Gastrocnemius medialis (tissue), 4 donors: ENCODE measurements at regions not wholly inside any gene's neighbourhood (a gene's known extent, or its start where the extent isn't known, plus 50 kb on each side); places are given as distances from the start of the nearest gene placed in this dataset.

Experiments used
- POLR2A ChIP-seq, 2 donors: fragments of 450-650 bp; IDR thresholded peaks; one replicate each; pipeline ENCODE4 v1.6.1; 2017; ENCODE audit warnings: antibody characterized with exemption in 2 of 2, mild to moderate bottlenecking in 2 of 2, moderate library complexity in 2 of 2
- TF ChIP-seq, protein P1 (sequence below), 5 experiments: fragments of 450-650 bp in 3 of 5; fragments of 200-600 bp in 2 of 5; sonication (generic) in 2 of 5; IDR thresholded peaks in 4 of 5; conservative IDR thresholded peaks in 1 of 5; 1 replicate in 4 of 5; 2 replicates in 1 of 5; pipeline ENCODE4 v1.5.1; 2016 to 2019; ENCODE audit warnings: antibody characterized with exemption in 5 of 5, mild to moderate bottlenecking in 3 of 5, moderate library complexity in 3 of 5

DNA sequence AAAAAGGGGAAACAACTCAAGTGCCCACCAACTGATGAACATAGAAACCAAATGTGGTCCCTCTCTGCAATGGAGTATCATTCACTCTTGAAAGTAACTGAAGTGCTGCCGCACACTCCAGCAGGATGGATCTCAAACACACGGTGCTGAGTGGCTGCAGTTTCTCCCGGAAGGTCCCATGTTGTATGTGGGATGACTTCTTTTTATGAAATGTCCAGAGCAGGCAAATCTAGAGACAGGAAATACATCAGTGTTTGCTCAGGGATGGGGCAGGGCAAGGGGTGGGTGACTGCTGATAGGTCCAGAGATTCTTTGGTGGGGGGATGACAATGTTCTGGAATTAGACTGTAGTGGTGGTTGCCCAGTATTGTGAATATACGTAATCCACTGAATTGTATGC is 89.9 kb upstream of the ADAMTS2 start:
- TF ChIP-seq, protein P1, sequence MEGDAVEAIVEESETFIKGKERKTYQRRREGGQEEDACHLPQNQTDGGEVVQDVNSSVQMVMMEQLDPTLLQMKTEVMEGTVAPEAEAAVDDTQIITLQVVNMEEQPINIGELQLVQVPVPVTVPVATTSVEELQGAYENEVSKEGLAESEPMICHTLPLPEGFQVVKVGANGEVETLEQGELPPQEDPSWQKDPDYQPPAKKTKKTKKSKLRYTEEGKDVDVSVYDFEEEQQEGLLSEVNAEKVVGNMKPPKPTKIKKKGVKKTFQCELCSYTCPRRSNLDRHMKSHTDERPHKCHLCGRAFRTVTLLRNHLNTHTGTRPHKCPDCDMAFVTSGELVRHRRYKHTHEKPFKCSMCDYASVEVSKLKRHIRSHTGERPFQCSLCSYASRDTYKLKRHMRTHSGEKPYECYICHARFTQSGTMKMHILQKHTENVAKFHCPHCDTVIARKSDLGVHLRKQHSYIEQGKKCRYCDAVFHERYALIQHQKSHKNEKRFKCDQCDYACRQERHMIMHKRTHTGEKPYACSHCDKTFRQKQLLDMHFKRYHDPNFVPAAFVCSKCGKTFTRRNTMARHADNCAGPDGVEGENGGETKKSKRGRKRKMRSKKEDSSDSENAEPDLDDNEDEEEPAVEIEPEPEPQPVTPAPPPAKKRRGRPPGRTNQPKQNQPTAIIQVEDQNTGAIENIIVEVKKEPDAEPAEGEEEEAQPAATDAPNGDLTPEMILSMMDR (IDR thresholded peaks at IDR 0.05 in 4 of 5, conservative IDR thresholded peaks at IDR 0.05 in 1 of 5) = no peak
- no peak for TF ChIP-seq POLR2A (IDR thresholded peaks at IDR 0.05)
